Pancreas (tissue), 10 donors: ENCODE measurements at regions not wholly inside any gene's neighbourhood (a gene's known extent, or its start where the extent isn't known, plus 50 kb on each side); places are given as distances from the start of the nearest gene placed in this dataset.
A peak's percentile ranks its signal among the peaks of the same experiment; 100 is the strongest.

Experiments used
- ATAC-seq, 4 donors: fragments of 200-7000 bp; cut with Tn5 transposase; one replicate each; pipeline versions ENCODE4 v1.8.0 to v1.9.1; 2020; ENCODE audit warnings: mild to moderate bottlenecking in 4 of 4, moderate library complexity in 4 of 4
- DNase-seq, 6 donors: peaks; one replicate each; pipeline ENCODE4 v3.0.0-alpha.2; 2020
- FAIRE-seq: peaks from 2 replicates; lab custom pipeline; 2012; peaks lifted over from hg19 to GRCh38; lab: Jason Lieb, UNC
- H3K27ac ChIP-seq, 4 donors: fragments of 200-600 bp; sonication (generic); 1 replicate in 3 of 4; 2 replicates in 1 of 4; pipeline versions ENCODE4 v1.5.0 to v1.8.0; 2020
- H3K27me3 ChIP-seq, 4 donors: fragments of 200-600 bp; one replicate each; pipeline ENCODE4 v1.8.0; 2021
- H3K36me3 ChIP-seq, 3 donors: fragments of 200-600 bp; sonication (generic) in 1 of 3; one replicate each; pipeline versions ENCODE4 v1.5.0 to v1.8.0; 2020 to 2021
- H3K4me1 ChIP-seq, 3 donors: fragments of 200-600 bp; one replicate each; pipeline ENCODE4 v1.8.0; 2021
- H3K4me3 ChIP-seq, 4 donors: fragments of 200-600 bp; sonication (generic) in 2 of 4; one replicate each; pipeline versions ENCODE4 v1.5.0 to v1.8.0; 2020 to 2021
- H3K9me3 ChIP-seq, 4 donors: fragments of 200-600 bp; one replicate each; pipeline ENCODE4 v1.8.0; 2021
- CTCF ChIP-seq, 4 donors: fragments of 200-600 bp; sonication (generic) in 3 of 4; IDR thresholded peaks; one replicate each; pipeline versions ENCODE4 v1.5.0 to v1.8.0; 2021; ENCODE audit warnings: antibody characterized with exemption in 4 of 4
- WGBS, 2 donors: extraction: QIAGEN DNeasy Blood & Tissue Kit; methylation state at CpG; one replicate each; pipeline ENCODE4 v1.1.7; 2013; 5-methylcytosine and 5-hydroxymethylcytosine counted together
- intact Hi-C, 3 donors: fragments of 100-400 bp; cut with DNase I; formaldehyde crosslinking; loops; one replicate each; pipeline versions ENCODE4 v1.11.1 to v1.14.2; 2022
- donor health status: healthy with polysubstance abuse.
- donor health status: DM: no; HTN: no; CAD: no; lungs with moderate emphysema.
- donor health status: DM: no; HTN: no; CAD: no.
- donor health status: control.
- donor health status: control.
- donor health status: Bipolar disorder and iron deficiency.
- donor health status: DM: yes; HTN: yes; CAD: no.
- donor health status: DM: no; HTN: no; CAD: no.
- donor health status: DM: no; HTN: no; CAD: no.
- donor health status: DM: yes; HTN: yes; CAD: no.

DNA sequence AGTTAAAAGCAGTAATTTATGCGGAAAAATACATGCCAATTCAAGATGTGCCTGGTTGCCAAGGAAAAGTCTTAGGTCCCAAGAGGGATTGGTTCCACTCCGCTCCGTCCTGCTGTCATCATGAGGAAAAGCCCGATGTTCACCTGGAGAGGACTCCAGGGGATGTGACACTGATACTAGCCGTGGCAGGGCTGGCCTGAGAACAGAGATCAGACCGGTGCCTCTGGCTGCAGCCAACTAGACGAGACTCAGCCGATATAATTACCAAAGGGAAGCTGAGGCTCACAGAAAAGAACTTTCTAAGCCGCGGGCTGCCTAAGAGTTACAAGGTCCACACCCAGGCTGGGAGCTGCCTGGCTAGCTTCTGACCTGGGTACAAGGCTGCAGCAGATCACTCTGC is 81.3 kb upstream of the UNC5B start:
- TF ChIP-seq CTCF (IDR thresholded peaks at IDR 0.05), result no peak
- WGBS, 2 donors, result 77 to 83% methylated on average over 10 of the region's 10 CpGs
- Histone ChIP-seq H3K27me3 (no peaks in the 10 kb centered on the region), H3K4me3 (no peak overlapping the region), H3K27ac (no peak overlapping the region), H3K36me3 (no peaks in the 10 kb centered on the region), H3K4me1 (no peaks in the 10 kb centered on the region), H3K9me3 (no peaks in the 10 kb centered on the region)
- no peak for ATAC-seq
- peak in 1 of 6 donors; percentile 11 for DNase-seq
- no peak for FAIRE-seq
- intact Hi-C loops, result no loop called here

GRCh38 chr10:71131508-71132088 is 80.8 kb upstream of the UNC5B start:
- Histone ChIP-seq H3K9me3 (no peaks in the 10 kb centered on the region), H3K27me3 (no peaks in the 10 kb centered on the region), H3K27ac (no peak overlapping the region), H3K4me1 (no peaks in the 10 kb centered on the region), H3K4me3 (no peak overlapping the region), H3K36me3 (no peaks in the 10 kb centered on the region)
- FAIRE-seq (no peak), ATAC-seq (no peak), DNase-seq (peak in 1 of 6 donors; percentile 39)
- TF ChIP-seq CTCF (IDR thresholded peaks at IDR 0.05), result no peak
- WGBS, 2 donors, result 56 to 76% methylated on average over 3 to 4 of the region's 4 CpGs
- intact Hi-C loops, result no loop called here

- peak in 1 of 6 donors; percentile 36 for DNase-seq
- no peak overlapping the region for H3K27ac ChIP-seq
- ATAC-seq, result no peak
- no peak overlapping the region for H3K4me3 ChIP-seq
- no peaks in the 10 kb centered on the region for H3K4me1 ChIP-seq
- H3K36me3 ChIP-seq, result no peaks in the 10 kb centered on the region
- no peaks in the 10 kb centered on the region for H3K27me3 ChIP-seq
- intact Hi-C loops, result no loop called here
- FAIRE-seq, result no peak
- H3K9me3 ChIP-seq, result no peaks in the 10 kb centered on the region
- no peak for TF ChIP-seq CTCF (IDR thresholded peaks at IDR 0.05)
- 55 to 71% methylated on average over 4 of the region's 4 CpGs for WGBS, 2 donors
These were observed 80.0 kb upstream of the UNC5B start for GRCh38 chr10:71132321-71132810.

- intact Hi-C loops, result no loop called here
- WGBS, 2 donors, result 86 to 87% methylated on average over 7 of the region's 7 CpGs
- FAIRE-seq (no peak), DNase-seq (no peak), ATAC-seq (no peak)
- Histone ChIP-seq H3K27me3 (no peaks in the 10 kb centered on the region), H3K4me3 (no peak overlapping the region), H3K36me3 (no peaks in the 10 kb centered on the region), H3K9me3 (no peaks in the 10 kb centered on the region), H3K27ac (no peak overlapping the region), H3K4me1 (no peaks in the 10 kb centered on the region)
- no peak for TF ChIP-seq CTCF (IDR thresholded peaks at IDR 0.05)
These were observed 78.4 kb upstream of the UNC5B start for GRCh38 chr10:71133710-71134686.
